ENCODE measurements at regions not wholly inside any gene's neighbourhood (a gene's known extent, or its start where the extent isn't known, plus 50 kb on each side); places are given as distances from the start of the nearest gene placed in this dataset.

GRCh38 chrX:5650904-5651303 lies 577.8 kb downstream of the NLGN4X start:
- TF ChIP-seq CTCF (optimal IDR thresholded peaks at IDR 0.05 in 1 of 3, IDR thresholded peaks at IDR 0.05 in 1 of 3, conservative IDR thresholded peaks at IDR 0.05 in 1 of 3; ENCODE audit: extremely low read depth in 1 of 3, insufficient read depth in 2 of 3, low read length in 3 of 3) (no peak), EZH2 (IDR thresholded peaks at IDR 0.05; ENCODE audit: low read length) (no peak)
